ENCODE measurements at regions not wholly inside any gene's neighbourhood (a gene's known extent, or its start where the extent isn't known, plus 50 kb on each side); places are given as distances from the start of the nearest gene placed in this dataset.

- TF ChIP-seq CTCF (IDR thresholded peaks at IDR 0.05; ENCODE audit: low read depth, low read length, missing input control) (no peak), REST (IDR thresholded peaks at IDR 0.05) (no peak), TAF1 (conservative IDR thresholded peaks at IDR 0.05) (no peak), FOXA2 (IDR thresholded peaks at IDR 0.05) (no peak), ZBTB33 (IDR thresholded peaks at IDR 0.05) (no peak), HNF4A (conservative IDR thresholded peaks at IDR 0.05) (no peak), YY1 (IDR thresholded peaks at IDR 0.05) (no peak), ATF3 (IDR thresholded peaks at IDR 0.05) (no peak), JUND (IDR thresholded peaks at IDR 0.05) (no peak), SP1 (IDR thresholded peaks at IDR 0.05) (no peak), FOXA1 (IDR thresholded peaks at IDR 0.05) (no peak)
- TF ChIP-seq, protein P1, sequence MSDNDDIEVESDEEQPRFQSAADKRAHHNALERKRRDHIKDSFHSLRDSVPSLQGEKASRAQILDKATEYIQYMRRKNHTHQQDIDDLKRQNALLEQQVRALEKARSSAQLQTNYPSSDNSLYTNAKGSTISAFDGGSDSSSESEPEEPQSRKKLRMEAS (IDR thresholded peaks at IDR 0.05) = no peak
These were observed 1352.0 kb downstream of the BRINP3 start for GRCh38 chr1:189125694-189126093.

Data from liver (tissue), 3 donors.